ENCODE measurements at regions not wholly inside any gene's neighbourhood (a gene's known extent, or its start where the extent isn't known, plus 50 kb on each side); places are given as distances from the start of the nearest gene placed in this dataset.
"Not testable (repeated sequence)": the region's sequence is repeated elsewhere in the genome, so short reads cannot be mapped to it uniquely, and the experiment has no call there.

GRCh38 chr12:9543341-9543740 is 64.4 kb downstream of the KLRB1 start:
- WGBS, 2 donors: 98 to 99% methylated on average over 4 of the region's 5 CpGs
- H3K4me1 ChIP-seq; H3K36me3 ChIP-seq; H3K27me3 ChIP-seq; H3K27ac ChIP-seq; H3K9me3 ChIP-seq; DNase-seq; H3K4me3 ChIP-seq; intact Hi-C loops (cut with DNase I): not testable (repeated sequence)

DNA sequence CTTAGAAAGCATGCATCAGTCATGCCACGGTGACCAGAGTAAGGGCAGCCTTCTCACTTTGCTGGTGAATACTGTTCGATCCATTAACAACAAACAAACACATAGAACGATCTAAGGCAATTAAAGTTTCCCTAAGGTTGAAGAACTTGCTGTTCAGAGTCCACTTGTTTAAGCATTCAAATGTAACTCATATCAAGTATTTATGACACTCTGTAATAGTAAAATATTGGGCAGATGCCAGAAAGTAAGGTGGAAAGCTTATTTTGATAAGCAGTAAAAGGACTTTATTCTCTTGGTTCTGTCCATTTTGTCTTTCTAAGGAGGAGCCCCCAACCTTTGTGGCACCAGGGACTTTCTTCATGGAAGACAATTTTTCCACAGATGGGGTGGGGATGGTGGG is 64.9 kb downstream of the KLRB1 start:
- H3K36me3 ChIP-seq; H3K27ac ChIP-seq; intact Hi-C loops (cut with DNase I); H3K9me3 ChIP-seq; DNase-seq; H3K27me3 ChIP-seq; H3K4me1 ChIP-seq; H3K4me3 ChIP-seq: not testable (repeated sequence)
- WGBS, 2 donors: 32 to 65% methylated on average over 2 of the region's 3 CpGs

- H3K9me3 ChIP-seq; H3K27ac ChIP-seq; H3K36me3 ChIP-seq; H3K27me3 ChIP-seq; H3K4me1 ChIP-seq; intact Hi-C loops (cut with DNase I); DNase-seq; H3K4me3 ChIP-seq: not testable (repeated sequence)
- 84 to 95% methylated on average over 1 of the region's 1 CpG for WGBS, 2 donors
Observed at GRCh38 chr12:9515925-9516324, 91.8 kb downstream of the KLRB1 start.

DNA sequence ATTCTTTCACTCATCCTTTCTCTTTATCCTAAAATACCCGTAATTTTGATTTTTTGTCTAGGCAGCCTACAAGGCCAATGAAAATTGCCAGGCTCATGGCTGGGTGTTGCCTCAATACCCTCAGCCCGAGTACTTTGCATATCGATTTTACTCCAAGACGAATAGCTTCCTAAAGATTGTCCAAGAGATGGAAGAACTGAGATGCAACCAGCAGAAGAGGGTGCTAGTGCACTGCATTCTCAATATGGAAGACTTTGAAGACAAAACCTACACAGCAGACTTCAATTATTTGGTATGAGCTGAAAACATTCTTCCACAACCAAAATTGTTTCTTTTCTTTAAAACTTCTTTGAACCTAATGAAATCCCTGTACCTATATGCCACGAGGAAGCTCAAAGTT is 95.0 kb downstream of the KLRB1 start:
- H3K4me1 ChIP-seq; H3K4me3 ChIP-seq; H3K9me3 ChIP-seq; H3K27me3 ChIP-seq; H3K27ac ChIP-seq; intact Hi-C loops (cut with DNase I); H3K36me3 ChIP-seq; DNase-seq: not testable (repeated sequence)
- 87 to 89% methylated on average over 4 of the region's 5 CpGs for WGBS, 2 donors

DNA sequence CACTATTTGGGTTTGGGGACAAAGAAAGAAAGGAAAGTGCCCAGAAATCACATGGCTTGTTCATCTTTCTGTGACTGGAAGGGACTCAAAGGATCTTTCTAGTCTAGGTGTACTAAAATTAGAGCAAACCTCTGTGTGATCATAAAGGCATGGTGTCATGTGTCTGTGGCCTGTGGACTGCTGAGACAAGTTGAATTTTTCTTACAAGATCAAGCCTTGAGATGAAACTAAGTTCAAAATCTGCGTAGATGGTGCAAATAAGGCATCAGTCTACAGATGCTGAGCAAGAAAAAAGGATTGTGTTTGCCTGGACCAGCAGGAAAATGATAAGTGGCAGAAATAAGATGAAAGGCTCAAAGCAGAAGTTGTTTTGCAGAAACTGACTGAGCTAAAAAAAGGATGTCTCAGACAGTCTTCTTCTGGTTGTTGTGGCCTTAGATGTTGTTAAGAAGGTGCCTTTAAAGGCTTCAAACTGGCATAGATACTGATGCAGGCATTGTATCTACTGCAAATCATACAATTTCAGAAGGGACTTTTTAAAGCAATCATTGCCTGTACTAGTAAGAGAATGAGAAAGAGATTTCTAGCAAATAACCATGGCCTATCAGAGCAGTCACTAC is 97.2 kb downstream of the KLRB1 start:
- H3K36me3 ChIP-seq; H3K9me3 ChIP-seq; intact Hi-C loops (cut with DNase I); DNase-seq; H3K27me3 ChIP-seq; H3K4me1 ChIP-seq; H3K27ac ChIP-seq; H3K4me3 ChIP-seq: not testable (repeated sequence)
- 67 to 93% methylated on average over 1 of the region's 1 CpG for WGBS, 2 donors

GRCh38 chr12:9509464-9510161 is 98.1 kb downstream of the KLRB1 start:
- intact Hi-C loops (cut with DNase I): no loop called here
- no peak overlapping the region for H3K27ac ChIP-seq
- H3K4me3 ChIP-seq: no peak overlapping the region
- no peak for DNase-seq
- TF ChIP-seq EP300 (IDR thresholded peaks at IDR 0.05) (no peak), CTCF (IDR thresholded peaks at IDR 0.05) (no peak), POLR2AphosphoS5 (IDR thresholded peaks at IDR 0.05) (no peak), POLR2A (IDR thresholded peaks at IDR 0.05) (no peak)
- H3K36me3 ChIP-seq: no peaks in the 10 kb centered on the region
- no peaks in the 10 kb centered on the region for H3K9me3 ChIP-seq
- H3K4me1 ChIP-seq: no peaks in the 10 kb centered on the region
- no peaks in the 10 kb centered on the region for H3K27me3 ChIP-seq
- 32 to 55% methylated on average over 3 of the region's 3 CpGs for WGBS, 2 donors

DNA sequence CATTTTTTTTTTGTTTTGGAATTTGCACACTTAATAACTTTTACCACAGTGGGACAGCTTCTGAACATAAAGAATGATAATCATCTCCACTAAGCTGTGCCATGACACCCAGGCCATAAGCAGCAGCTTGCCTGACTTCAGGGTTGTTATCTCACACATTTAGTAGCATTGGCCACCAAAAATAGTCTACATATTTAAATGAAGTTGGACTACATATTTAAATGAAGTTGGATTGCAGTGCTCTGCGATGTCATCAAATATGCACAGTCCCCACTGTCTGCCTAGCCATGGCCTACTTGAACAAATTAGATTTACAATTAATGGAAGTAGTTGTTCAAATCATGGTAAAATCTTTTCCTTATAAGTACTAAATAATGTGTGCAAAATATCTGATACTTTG is 101.0 kb downstream of the KLRB1 start:
- intact Hi-C loops (cut with DNase I): no loop called here
- Histone ChIP-seq H3K4me1 (no peaks in the 10 kb centered on the region), H3K4me3 (no peak overlapping the region), H3K27me3 (no peaks in the 10 kb centered on the region), H3K27ac (no peak overlapping the region), H3K9me3 (no peaks in the 10 kb centered on the region), H3K36me3 (no peaks in the 10 kb centered on the region)
- TF ChIP-seq POLR2A (IDR thresholded peaks at IDR 0.05): no peak
- TF ChIP-seq POLR2AphosphoS5 (IDR thresholded peaks at IDR 0.05): no peak
- no peak for TF ChIP-seq CTCF (IDR thresholded peaks at IDR 0.05)
- no peak for TF ChIP-seq EP300 (IDR thresholded peaks at IDR 0.05)
- 87 to 97% methylated on average over 1 of the region's 1 CpG for WGBS, 2 donors
- no peak for DNase-seq

DNA sequence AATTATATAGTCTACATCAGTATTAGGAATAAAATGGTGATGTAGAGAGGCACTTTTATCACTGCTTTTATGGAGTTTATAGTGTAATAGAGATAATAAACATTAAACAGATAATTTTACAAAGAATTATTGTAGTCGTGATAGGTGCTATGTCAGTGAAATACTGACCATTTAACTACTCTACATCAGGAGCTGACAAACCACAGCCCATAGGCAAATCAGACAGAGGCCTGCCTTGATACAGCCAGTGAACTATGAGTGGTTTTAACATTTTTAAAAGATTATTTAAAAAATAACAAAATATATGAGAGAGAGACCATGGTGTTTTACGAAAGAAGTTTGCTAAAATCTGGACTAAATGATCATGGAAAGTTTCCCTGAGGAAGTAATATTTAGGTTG is 104.3 kb downstream of the KLRB1 start:
- H3K9me3 ChIP-seq; H3K36me3 ChIP-seq; H3K4me1 ChIP-seq; DNase-seq; H3K4me3 ChIP-seq; H3K27me3 ChIP-seq; H3K27ac ChIP-seq; intact Hi-C loops (cut with DNase I): not testable (repeated sequence)
- 57 to 59% methylated on average over 2 of the region's 2 CpGs for WGBS, 2 donors

DNA sequence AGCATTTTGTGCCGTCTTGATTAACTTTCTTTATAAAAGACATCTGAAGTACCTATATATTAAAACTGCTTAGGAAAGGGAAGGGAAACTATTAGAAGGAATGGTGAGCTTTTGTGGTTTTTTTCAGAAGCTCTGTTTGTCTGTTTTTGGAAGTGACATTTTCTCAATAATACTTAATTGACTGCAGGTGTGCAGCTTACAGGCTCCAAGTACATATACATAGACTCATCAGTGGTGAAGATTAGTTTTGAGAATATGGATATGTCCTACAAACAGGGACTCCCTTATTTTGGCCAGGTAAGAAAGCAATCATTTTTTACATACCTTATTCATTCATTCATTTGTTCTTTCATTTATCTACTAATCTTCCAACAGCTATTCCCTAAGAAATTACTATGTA is 104.9 kb downstream of the KLRB1 start:
- H3K4me1 ChIP-seq; H3K27ac ChIP-seq; DNase-seq; H3K4me3 ChIP-seq; H3K27me3 ChIP-seq; intact Hi-C loops (cut with DNase I); H3K9me3 ChIP-seq; H3K36me3 ChIP-seq: not testable (repeated sequence)
- WGBS, 2 donors: 82 to 91% methylated on average over 1 of the region's 1 CpG

DNA sequence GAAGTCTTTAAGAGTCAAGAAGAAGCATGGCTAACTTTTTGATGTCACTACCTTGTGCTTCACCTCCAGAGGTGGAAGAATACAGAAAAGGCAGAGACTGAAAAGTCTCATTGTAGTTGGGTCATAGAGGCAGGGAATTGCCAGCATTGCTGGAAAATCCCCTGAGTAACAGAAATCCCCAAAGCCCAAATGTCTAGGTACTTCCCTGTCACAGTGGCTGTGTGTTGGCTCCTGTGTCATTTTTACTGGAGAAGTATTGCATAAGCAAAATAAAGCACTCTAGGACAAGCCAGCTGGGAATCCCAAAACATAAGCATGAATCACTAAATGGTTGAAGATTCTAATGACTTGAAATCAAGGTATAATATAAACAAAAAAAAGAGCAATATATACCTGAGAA is 114.4 kb downstream of the KLRB1 start:
- H3K9me3 ChIP-seq; H3K36me3 ChIP-seq; H3K4me1 ChIP-seq; H3K27ac ChIP-seq; H3K4me3 ChIP-seq; intact Hi-C loops (cut with DNase I); H3K27me3 ChIP-seq; DNase-seq: not testable (repeated sequence)

DNA sequence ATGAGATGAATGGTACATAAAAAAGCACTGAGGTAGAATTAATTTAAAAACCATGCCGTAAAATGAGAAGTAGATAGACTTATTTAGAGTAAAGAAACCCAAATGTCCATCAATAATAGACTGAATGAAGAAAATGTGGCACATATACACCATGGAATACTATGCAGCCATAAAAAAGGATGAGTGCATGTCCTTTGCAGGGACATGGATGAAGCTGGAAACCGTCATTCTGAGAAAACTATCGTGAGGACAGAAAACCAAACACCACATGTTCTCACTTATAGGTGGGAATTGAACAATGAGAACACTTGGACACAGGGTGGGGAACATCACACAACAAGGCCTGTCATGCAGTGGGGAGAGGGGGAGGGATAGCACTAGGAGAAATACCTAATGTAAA is 126.4 kb downstream of the KLRB1 start:
- intact Hi-C loops (cut with DNase I); H3K4me3 ChIP-seq: not testable (repeated sequence)

More for the DNA sequence above, 126.4 kb downstream of the KLRB1 start:
- not testable (repeated sequence) for H3K27ac ChIP-seq, H3K9me3 ChIP-seq, H3K27me3 ChIP-seq, H3K36me3 ChIP-seq, DNase-seq, H3K4me1 ChIP-seq
- WGBS, 2 donors: 94 to 95% methylated on average over 3 of the region's 3 CpGs
